ENCODE measurements at regions not wholly inside any gene's neighbourhood (a gene's known extent, or its start where the extent isn't known, plus 50 kb on each side); places are given as distances from the start of the nearest gene placed in this dataset.

DNA sequence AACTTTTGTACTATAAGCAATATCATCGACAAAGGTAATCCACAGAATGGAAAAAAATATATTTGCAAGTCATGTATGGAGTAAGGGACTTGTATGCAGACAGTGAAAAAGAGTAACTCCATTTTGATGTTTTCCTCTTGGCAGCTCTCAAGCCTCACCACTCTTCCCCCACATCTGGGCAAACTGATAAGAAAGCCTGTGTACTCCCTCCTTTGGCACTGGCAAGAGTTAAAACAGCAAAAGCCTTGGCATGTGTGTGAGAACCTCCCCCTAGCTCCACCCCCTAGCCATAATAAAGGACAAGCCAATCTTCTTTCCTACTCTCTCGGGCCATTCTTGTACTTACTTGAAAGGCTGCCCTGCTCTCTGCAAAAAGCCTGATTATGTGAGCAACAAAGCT is 335.2 kb downstream of the LRATD1 start:
- H3K9me3 ChIP-seq (ENCODE audit: control insufficient read depth in 2 of 2, low read length in 2 of 2): peaks cover 0 to 2% of the 10 kb centered on the region in 2 experiments
- DNase-seq: no peak

DNA sequence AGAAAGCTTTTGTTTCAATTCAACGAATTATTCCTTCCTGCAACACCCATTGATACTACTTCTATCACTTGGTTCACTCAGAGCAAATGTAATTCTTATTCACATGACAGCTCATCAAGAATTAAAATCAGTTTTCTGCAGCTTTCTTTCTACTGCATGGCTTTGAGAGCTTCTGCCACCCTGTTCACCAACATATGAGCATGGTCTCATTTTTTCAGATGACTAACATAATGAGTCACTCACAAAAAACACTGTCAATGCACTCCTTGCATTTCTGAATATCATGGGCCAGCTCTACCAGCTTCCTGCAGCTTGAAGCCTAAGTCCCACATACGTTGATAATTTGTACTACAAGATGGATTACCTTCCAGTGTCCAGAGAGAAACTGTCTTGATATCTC is 342.9 kb downstream of the LRATD1 start:
- no peak for ATAC-seq (ENCODE audit: low read depth in 2 of 2)
- no peaks in the 10 kb centered on the region for H3K36me3 Mint-ChIP-seq
- Histone ChIP-seq H3K36me3 (ENCODE audit: control insufficient read depth, insufficient read depth, low read length) (no peaks in the 10 kb centered on the region), H3K27me3 (ENCODE audit: control insufficient read depth, insufficient read depth, low read length) (no peaks in the 10 kb centered on the region), H3K4me1 (ENCODE audit: control insufficient read depth, insufficient read depth, low read length, poor library complexity, severe bottlenecking) (no peaks in the 10 kb centered on the region), H3K27ac (ENCODE audit: insufficient read depth, low read length, poor library complexity, severe bottlenecking) (no peak overlapping the region), H3K4me3 (ENCODE audit: low read depth, low read length) (no peak overlapping the region), H3K9me3 (ENCODE audit: control insufficient read depth in 2 of 2, low read length in 2 of 2) (peaks cover 0 to 2% of the 10 kb centered on the region in 2 experiments)
- H3K9me3 Mint-ChIP-seq: peaks cover 0 to 7% (median 0%) of the 10 kb centered on the region in 7 donors
- no peaks in the 10 kb centered on the region for H3K4me1 Mint-ChIP-seq
- H3K27me3 Mint-ChIP-seq: peaks cover 5% of the 10 kb centered on the region
- no peak overlapping the region for H3K4me3 Mint-ChIP-seq
- H3K27ac Mint-ChIP-seq: no peak overlapping the region
- DNase-seq: no peak

More for the DNA sequence above, 335.2 kb downstream of the LRATD1 start:
- no peak for ATAC-seq (ENCODE audit: low read depth in 2 of 2)
- Mint-ChIP-seq H3K9me3 (peaks cover 0 to 5% (median 0%) of the 10 kb centered on the region in 7 donors), H3K4me3 (no peak overlapping the region), H3K27me3 (peaks cover 10% of the 10 kb centered on the region), H3K36me3 (no peaks in the 10 kb centered on the region), H3K27ac (no peak overlapping the region), H3K4me1 (no peaks in the 10 kb centered on the region)
- Histone ChIP-seq H3K4me1 (ENCODE audit: control insufficient read depth, insufficient read depth, low read length, poor library complexity, severe bottlenecking) (no peaks in the 10 kb centered on the region), H3K4me3 (ENCODE audit: low read depth, low read length) (no peak overlapping the region), H3K27me3 (ENCODE audit: control insufficient read depth, insufficient read depth, low read length) (no peaks in the 10 kb centered on the region), H3K27ac (ENCODE audit: insufficient read depth, low read length, poor library complexity, severe bottlenecking) (no peak overlapping the region), H3K36me3 (ENCODE audit: control insufficient read depth, insufficient read depth, low read length) (no peaks in the 10 kb centered on the region)

DNA sequence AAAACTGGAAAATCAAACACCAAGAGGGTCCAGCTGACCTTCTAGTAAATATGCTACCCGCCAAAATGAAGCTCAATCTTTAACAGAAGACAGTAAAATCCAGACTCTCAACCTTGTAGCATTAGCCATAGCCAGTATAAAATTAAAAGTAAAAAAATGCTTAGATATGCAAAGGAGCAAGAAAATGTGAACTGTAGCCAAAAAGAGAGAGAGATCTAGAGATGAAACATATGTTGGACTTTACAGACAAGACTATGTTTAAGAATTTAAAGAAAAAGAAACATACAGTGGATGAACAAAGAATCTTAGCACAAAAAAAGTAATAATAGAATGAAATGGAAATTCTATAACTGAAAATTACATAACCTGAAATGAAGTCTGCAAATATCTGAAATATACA is 344.5 kb downstream of the LRATD1 start:
- H3K4me3 ChIP-seq (ENCODE audit: low read depth, low read length): no peak overlapping the region
- no peaks in the 10 kb centered on the region for H3K36me3 ChIP-seq (ENCODE audit: control insufficient read depth, insufficient read depth, low read length)
- H3K27ac Mint-ChIP-seq: peak overlapping the region in 1 of 3 donors; percentile 64
- ATAC-seq (ENCODE audit: low read depth in 2 of 2) (no peak), DNase-seq (no peak)
- no peaks in the 10 kb centered on the region for H3K4me1 Mint-ChIP-seq
- H3K36me3 Mint-ChIP-seq: no peaks in the 10 kb centered on the region
- H3K9me3 Mint-ChIP-seq: peaks cover 0 to 2% (median 0%) of the 10 kb centered on the region in 7 donors
- H3K27me3 Mint-ChIP-seq: peaks cover 5% of the 10 kb centered on the region
- H3K4me1 ChIP-seq (ENCODE audit: control insufficient read depth, insufficient read depth, low read length, poor library complexity, severe bottlenecking): no peaks in the 10 kb centered on the region
- no peak overlapping the region for H3K27ac ChIP-seq (ENCODE audit: insufficient read depth, low read length, poor library complexity, severe bottlenecking)
- no peaks in the 10 kb centered on the region for H3K27me3 ChIP-seq (ENCODE audit: control insufficient read depth, insufficient read depth, low read length)
- no peak overlapping the region for H3K4me3 Mint-ChIP-seq
- no peaks in the 10 kb centered on the region for H3K9me3 ChIP-seq (ENCODE audit: control insufficient read depth in 2 of 2, low read length in 2 of 2)

DNA sequence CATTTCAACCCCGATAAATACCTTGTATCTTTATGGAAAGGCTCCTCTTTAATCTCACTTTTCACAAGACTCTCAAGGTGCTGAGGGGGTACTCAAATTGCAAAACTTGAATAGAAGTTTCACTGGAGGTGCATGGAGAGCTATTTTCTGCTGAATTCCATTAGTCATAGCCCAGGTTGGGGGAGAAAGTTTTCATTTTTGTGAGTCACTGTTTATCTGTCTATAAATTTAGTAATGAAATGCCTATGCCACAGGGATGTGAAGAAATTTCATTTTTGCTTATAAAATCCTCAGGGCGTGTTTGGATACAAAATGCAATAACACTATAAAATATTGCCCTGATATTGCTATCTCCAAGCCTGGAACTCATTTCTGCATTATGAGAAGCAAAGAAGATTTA is 346.3 kb downstream of the LRATD1 start:
- Mint-ChIP-seq H3K27ac (no peak overlapping the region), H3K4me1 (no peaks in the 10 kb centered on the region), H3K27me3 (peaks cover 10% of the 10 kb centered on the region), H3K4me3 (no peak overlapping the region), H3K9me3 (peaks cover 0 to 2% (median 0%) of the 10 kb centered on the region in 7 donors), H3K36me3 (no peaks in the 10 kb centered on the region)
- no peak overlapping the region for H3K4me3 ChIP-seq (ENCODE audit: low read depth, low read length)
- DNase-seq (no peak), ATAC-seq (ENCODE audit: low read depth in 2 of 2) (no peak)
- no peaks in the 10 kb centered on the region for H3K9me3 ChIP-seq (ENCODE audit: control insufficient read depth in 2 of 2, low read length in 2 of 2)
- no peaks in the 10 kb centered on the region for H3K27me3 ChIP-seq (ENCODE audit: control insufficient read depth, insufficient read depth, low read length)
- no peak overlapping the region for H3K27ac ChIP-seq (ENCODE audit: insufficient read depth, low read length, poor library complexity, severe bottlenecking)
- H3K4me1 ChIP-seq (ENCODE audit: control insufficient read depth, insufficient read depth, low read length, poor library complexity, severe bottlenecking): no peaks in the 10 kb centered on the region
- H3K36me3 ChIP-seq (ENCODE audit: control insufficient read depth, insufficient read depth, low read length): no peaks in the 10 kb centered on the region

DNA sequence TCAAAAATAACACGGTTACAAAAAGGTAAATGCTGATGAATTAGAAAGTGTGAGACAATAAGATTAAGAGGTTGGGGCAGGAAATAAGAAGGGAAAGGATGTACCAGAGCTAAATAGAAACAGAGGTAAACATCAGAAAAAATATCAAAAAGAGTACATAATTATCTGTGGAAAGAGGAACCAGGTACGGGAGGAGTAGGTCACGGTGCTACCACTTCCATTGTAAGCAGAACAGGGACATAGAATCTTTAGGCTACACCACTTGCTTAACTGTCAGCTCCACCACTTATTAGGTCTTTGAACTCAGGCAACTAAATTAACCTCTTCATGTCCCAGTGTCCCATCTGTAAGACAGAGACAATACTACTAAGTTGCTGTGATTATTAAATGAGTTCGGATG is 350.3 kb downstream of the LRATD1 start:
- H3K27me3 ChIP-seq (ENCODE audit: control insufficient read depth, insufficient read depth, low read length): no peaks in the 10 kb centered on the region
- no peak overlapping the region for H3K27ac Mint-ChIP-seq
- no peak overlapping the region for H3K4me3 ChIP-seq (ENCODE audit: low read depth, low read length)
- no peak overlapping the region for H3K4me3 Mint-ChIP-seq
- no peaks in the 10 kb centered on the region for H3K9me3 Mint-ChIP-seq
- no peaks in the 10 kb centered on the region for H3K4me1 ChIP-seq (ENCODE audit: control insufficient read depth, insufficient read depth, low read length, poor library complexity, severe bottlenecking)
- no peaks in the 10 kb centered on the region for H3K9me3 ChIP-seq (ENCODE audit: control insufficient read depth in 2 of 2, low read length in 2 of 2)
- no peaks in the 10 kb centered on the region for H3K36me3 ChIP-seq (ENCODE audit: control insufficient read depth, insufficient read depth, low read length)
- no peak for DNase-seq
- H3K36me3 Mint-ChIP-seq: no peaks in the 10 kb centered on the region
- no peak for ATAC-seq (ENCODE audit: low read depth in 2 of 2)
- no peak overlapping the region for H3K27ac ChIP-seq (ENCODE audit: insufficient read depth, low read length, poor library complexity, severe bottlenecking)
- peaks cover 5% of the 10 kb centered on the region for H3K27me3 Mint-ChIP-seq
- no peaks in the 10 kb centered on the region for H3K4me1 Mint-ChIP-seq

DNA sequence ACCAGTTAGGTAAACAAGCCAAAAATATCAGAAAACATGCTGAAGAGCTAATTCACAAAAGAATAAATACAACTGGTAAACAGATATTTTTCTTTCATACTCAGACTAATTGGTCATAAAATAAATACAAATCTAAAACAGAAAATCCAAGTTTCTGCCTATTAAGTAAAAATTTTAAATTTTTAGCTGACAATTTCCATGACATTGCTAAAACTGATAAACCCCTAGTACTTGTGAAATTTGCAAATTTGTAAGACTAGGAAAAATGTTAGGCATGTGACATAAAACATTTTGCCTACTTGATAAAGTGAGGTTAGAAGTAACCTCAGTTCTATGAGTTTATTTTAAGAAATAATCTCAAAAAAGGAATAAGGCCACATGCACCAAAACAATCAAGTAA is 356.1 kb downstream of the LRATD1 start:
- Mint-ChIP-seq H3K36me3 (no peaks in the 10 kb centered on the region), H3K9me3 (peaks cover 0 to 1% (median 0%) of the 10 kb centered on the region in 7 donors), H3K27ac (no peak overlapping the region), H3K4me1 (no peaks in the 10 kb centered on the region), H3K27me3 (no peaks in the 10 kb centered on the region), H3K4me3 (no peak overlapping the region)
- H3K4me3 ChIP-seq (ENCODE audit: low read depth, low read length): no peak overlapping the region
- ATAC-seq (ENCODE audit: low read depth in 2 of 2): no peak
- H3K27me3 ChIP-seq (ENCODE audit: control insufficient read depth, insufficient read depth, low read length): no peaks in the 10 kb centered on the region
- no peak overlapping the region for H3K27ac ChIP-seq (ENCODE audit: insufficient read depth, low read length, poor library complexity, severe bottlenecking)
- no peaks in the 10 kb centered on the region for H3K36me3 ChIP-seq (ENCODE audit: control insufficient read depth, insufficient read depth, low read length)
- DNase-seq: no peak
- no peaks in the 10 kb centered on the region for H3K4me1 ChIP-seq (ENCODE audit: control insufficient read depth, insufficient read depth, low read length, poor library complexity, severe bottlenecking)
- no peaks in the 10 kb centered on the region for H3K9me3 ChIP-seq (ENCODE audit: control insufficient read depth in 2 of 2, low read length in 2 of 2)

DNA sequence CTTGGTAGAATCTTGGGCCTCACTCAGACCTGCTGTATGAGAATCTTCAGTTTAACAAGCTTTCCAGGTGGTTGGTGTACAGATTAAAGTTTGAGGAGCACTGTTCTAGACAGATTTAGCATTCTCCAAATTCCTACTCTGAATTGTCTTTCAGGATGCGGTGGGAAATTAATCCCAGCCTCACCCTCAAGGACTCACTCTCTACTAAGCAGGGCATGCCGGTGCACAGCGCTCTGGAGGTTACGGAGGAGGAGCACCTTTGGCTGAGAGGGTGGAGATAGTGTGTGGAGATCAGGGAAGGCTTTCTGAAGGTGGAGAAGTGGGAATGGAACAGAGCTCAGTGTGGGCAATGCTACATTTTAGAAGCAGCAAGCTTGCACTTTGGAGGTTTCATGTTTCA is 359.2 kb downstream of the LRATD1 start:
- H3K9me3 Mint-ChIP-seq: peaks cover 0 to 1% (median 0%) of the 10 kb centered on the region in 7 donors
- Histone ChIP-seq H3K27me3 (ENCODE audit: control insufficient read depth, insufficient read depth, low read length) (no peaks in the 10 kb centered on the region), H3K4me1 (ENCODE audit: control insufficient read depth, insufficient read depth, low read length, poor library complexity, severe bottlenecking) (no peaks in the 10 kb centered on the region), H3K4me3 (ENCODE audit: low read depth, low read length) (no peak overlapping the region), H3K9me3 (ENCODE audit: control insufficient read depth in 2 of 2, low read length in 2 of 2) (no peaks in the 10 kb centered on the region), H3K27ac (ENCODE audit: insufficient read depth, low read length, poor library complexity, severe bottlenecking) (no peak overlapping the region), H3K36me3 (ENCODE audit: control insufficient read depth, insufficient read depth, low read length) (no peaks in the 10 kb centered on the region)
- no peaks in the 10 kb centered on the region for H3K4me1 Mint-ChIP-seq
- no peak overlapping the region for H3K27ac Mint-ChIP-seq
- no peaks in the 10 kb centered on the region for H3K36me3 Mint-ChIP-seq
- DNase-seq (no peak), ATAC-seq (ENCODE audit: low read depth in 2 of 2) (no peak)
- H3K27me3 Mint-ChIP-seq: no peaks in the 10 kb centered on the region
- no peak overlapping the region for H3K4me3 Mint-ChIP-seq

DNA sequence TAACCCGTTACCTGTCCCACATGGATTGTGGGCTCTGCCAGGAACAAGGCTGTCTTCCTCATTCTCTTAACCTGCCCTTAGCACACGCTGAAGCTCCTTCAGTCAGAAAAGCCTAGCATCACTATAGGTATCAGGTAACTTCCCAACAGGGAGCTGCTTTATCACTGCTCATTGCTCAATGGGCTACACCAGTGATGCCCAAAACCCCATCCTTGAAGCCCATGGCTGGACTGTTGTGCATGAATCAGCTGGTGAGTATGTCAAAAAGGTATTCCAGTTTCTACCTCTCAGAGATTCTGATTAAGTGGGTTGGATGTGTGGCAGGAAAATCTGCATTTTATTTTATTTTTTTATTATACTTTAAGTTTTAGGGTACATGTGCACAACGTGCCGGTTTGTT is 362.2 kb downstream of the LRATD1 start:
- Histone ChIP-seq H3K27me3 (ENCODE audit: control insufficient read depth, insufficient read depth, low read length) (no peaks in the 10 kb centered on the region), H3K4me3 (ENCODE audit: low read depth, low read length) (no peak overlapping the region), H3K27ac (ENCODE audit: insufficient read depth, low read length, poor library complexity, severe bottlenecking) (no peak overlapping the region), H3K36me3 (ENCODE audit: control insufficient read depth, insufficient read depth, low read length) (no peaks in the 10 kb centered on the region), H3K9me3 (ENCODE audit: control insufficient read depth in 2 of 2, low read length in 2 of 2) (no peaks in the 10 kb centered on the region), H3K4me1 (ENCODE audit: control insufficient read depth, insufficient read depth, low read length, poor library complexity, severe bottlenecking) (no peaks in the 10 kb centered on the region)
- H3K36me3 Mint-ChIP-seq: no peaks in the 10 kb centered on the region
- ATAC-seq (ENCODE audit: low read depth in 2 of 2): no peak
- no peak for DNase-seq
- peaks cover 8% of the 10 kb centered on the region for H3K27me3 Mint-ChIP-seq
- H3K4me1 Mint-ChIP-seq: no peaks in the 10 kb centered on the region
- H3K27ac Mint-ChIP-seq: no peak overlapping the region
- no peak overlapping the region for H3K4me3 Mint-ChIP-seq
- peaks cover 0 to 1% (median 0%) of the 10 kb centered on the region in 7 donors for H3K9me3 Mint-ChIP-seq
